K562 (cell line): ENCODE measurements at regions not wholly inside any gene's neighbourhood (a gene's known extent, or its start where the extent isn't known, plus 50 kb on each side); places are given as distances from the start of the nearest gene placed in this dataset.

Experiments
- ATAC-seq: fragments of 200-7000 bp; cut with Tn5 transposase; 3 replicates; pipeline ENCODE4 v1.9.1; 2020; ENCODE audit warnings: moderate library complexity
- BruUV-seq: library from RNA; stranded (reverse); fragments of 400-500 nt; replicated peaks from 2 replicates; lab custom pipeline; 2021; lab: Mats Ljungman, UMichigan
- CTCF ChIA-PET: fragments of 300-600 bp; formaldehyde crosslinking; extraction: SDS; loops from one replicate; lab custom pipeline; 2021; ENCODE audit warnings: low intra/inter-chr PET ratio; lab: Yijun Ruan, JAX
- POLR2A ChIA-PET: fragments of 300-600, 350-650 bp; sonication (Branson Sonifier 250); formaldehyde crosslinking; extraction: SDS; loops from one replicate; lab custom pipeline; 2021; ENCODE audit warnings: antibody characterized with exemption, inconsistent platforms; lab: Yijun Ruan, JAX
- DNase-seq, 4 experiments: peaks; one replicate each; pipeline versions ENCODE4 v3.0.0 to v3.0.0-alpha.2; 2011 to 2018; ENCODE audit warnings: low spot score in 3 of 4, mixed read lengths in 3 of 4; ENCODE audit errors: extremely low read depth in 1 of 4
- FAIRE-seq: peaks from 2 replicates; lab custom pipeline; 2011; peaks lifted over from hg19 to GRCh38; lab: Jason Lieb, UNC
- H2AFZ ChIP-seq: 2 replicates; pipeline ENCODE4 v1.6.0; 2011; ENCODE audit warnings: low read depth, low read length, control low read depth, inconsistent platforms
- H3K27ac ChIP-seq: fragments of 200-600 bp; 3 replicates; pipeline ENCODE4 v1.8.0; 2011; ENCODE audit warnings: low read depth, mild to moderate bottlenecking, control low read depth, inconsistent platforms, low read length, moderate library complexity, mixed read lengths; ENCODE audit errors: extremely low read depth
- H3K27me3 ChIP-seq, 2 experiments: fragments of 300-600 bp in 1 of 2; 2 replicates in 1 of 2; 3 replicates in 1 of 2; pipeline versions ENCODE4 v1.6.0 to v1.8.0; 2011; ENCODE audit warnings: inconsistent platforms in 2 of 2, low read length in 2 of 2, mild to moderate bottlenecking in 1 of 2, mixed read lengths in 1 of 2, moderate library complexity in 1 of 2; ENCODE audit not compliant: control insufficient read depth in 2 of 2, insufficient read depth in 2 of 2
- H3K36me3 ChIP-seq: fragments of 300-600 bp; 3 replicates; pipeline ENCODE4 v1.8.0; 2011; ENCODE audit warnings: mild to moderate bottlenecking, low read length, inconsistent platforms; ENCODE audit not compliant: control insufficient read depth, insufficient read depth
- H3K4me1 ChIP-seq, 2 experiments: fragments of 200-600 bp in 1 of 2; replicated peaks in 1 of 2; 2 replicates in 1 of 2; 3 replicates in 1 of 2; pipeline versions ENCODE4 v1.5.1 to v1.8.0; 2011; ENCODE audit warnings: inconsistent platforms in 2 of 2, low read length in 2 of 2, mild to moderate bottlenecking in 1 of 2, mixed read lengths in 1 of 2, moderate library complexity in 1 of 2; ENCODE audit not compliant: control insufficient read depth in 2 of 2, insufficient read depth in 2 of 2
- H3K4me2 ChIP-seq: 2 replicates; pipeline ENCODE4 v1.6.1; 2011; ENCODE audit warnings: low read length, control low read depth, inconsistent platforms, mixed read lengths; ENCODE audit not compliant: insufficient read depth
- H3K4me3 ChIP-seq: fragments of 200-600 bp; sonication (generic), shearing (Covaris generic); 2 replicates; pipeline ENCODE4 v1.5.1; 2016; ENCODE audit warnings: control low read depth, inconsistent platforms
- H3K79me2 ChIP-seq: fragments of 200-600 bp; 3 replicates; pipeline ENCODE4 v1.8.0; 2011; ENCODE audit warnings: low read length, inconsistent platforms; ENCODE audit not compliant: control insufficient read depth, insufficient read depth
- H3K9ac ChIP-seq, 2 experiments: 2 replicates each; pipeline versions ENCODE4 v1.6.0 to v1.6.1; 2011; ENCODE audit warnings: low read depth in 2 of 2, low read length in 2 of 2, control low read depth in 1 of 2, inconsistent platforms in 1 of 2, mild to moderate bottlenecking in 1 of 2, mixed read lengths in 1 of 2; ENCODE audit not compliant: insufficient read depth in 1 of 2
- H3K9me1 ChIP-seq: one replicate; pipeline ENCODE4 v1.6.0; 2011; ENCODE audit warnings: inconsistent platforms, mild to moderate bottlenecking, low read length, moderate library complexity; ENCODE audit not compliant: control insufficient read depth, insufficient read depth
- H3K9me3 ChIP-seq: replicated peaks from 2 replicates; pipeline ENCODE4 v1.5.1; 2011; ENCODE audit warnings: low read depth, low read length, inconsistent platforms; ENCODE audit not compliant: control insufficient read depth, insufficient read depth
- H4K20me1 ChIP-seq: replicated peaks from 2 replicates; pipeline ENCODE4 v1.6.1; 2011; ENCODE audit warnings: low read length, inconsistent platforms, mixed read lengths; ENCODE audit not compliant: control insufficient read depth, insufficient read depth
- CBFA2T2 ChIP-seq: fragments of 450-650 bp; conservative IDR thresholded peaks from 2 replicates; pipeline ENCODE4 v1.6.1; 2017; ENCODE audit warnings: mild to moderate bottlenecking
- CBFA2T3 ChIP-seq: fragments of 450-650 bp; IDR thresholded peaks from 2 replicates; pipeline ENCODE4 v1.6.1; 2017
- NCOR1 ChIP-seq: fragments of 450-650 bp; IDR thresholded peaks from 2 replicates; pipeline ENCODE4 v1.6.1; 2016; ENCODE audit warnings: mild to moderate bottlenecking, moderate library complexity
- RBM14 ChIP-seq: fragments of 200-400 bp; formaldehyde crosslinking; IDR thresholded peaks from 2 replicates; pipeline ENCODE4 v1.6.1; 2018; ENCODE audit warnings: low read depth, mild to moderate bottlenecking, low read length, moderate library complexity, borderline replicate concordance; ENCODE audit not compliant: insufficient read depth
- TCF3 ChIP-seq: sonication (generic); formaldehyde crosslinking; IDR thresholded peaks from 2 replicates; pipeline ENCODE4 v1.4.0; 2020; ENCODE audit warnings: mild to moderate bottlenecking, missing genetic modification reagents
- ZNF668 ChIP-seq: fragments of 250-450 bp; sonication (Bioruptor Pico); IDR thresholded peaks from 2 replicates; pipeline ENCODE4 v1.8.0; 2022; ENCODE audit warnings: mild to moderate bottlenecking, inconsistent platforms
- WGBS: fragments of 100-300 bp; shearing (Covaris generic); methylation state at CpG from one replicate; pipeline ENCODE4 v1.1.6; 2016; ENCODE audit warnings: low coverage, mixed read lengths; ENCODE audit not compliant: insufficient coverage; ENCODE audit errors: missing lambda C conversion rate; 5-methylcytosine and 5-hydroxymethylcytosine counted together
- in situ Hi-C: fragments of 300-500 bp; cut with MboI; formaldehyde crosslinking; loops from 4 replicates; pipeline ENCODE4 v1.15.0; 2018; ENCODE audit warnings: inconsistent platforms, mixed read lengths
- intact Hi-C: fragments of 100-400 bp; cut with micrococcal nuclease; formaldehyde crosslinking; loops from 2 replicates; pipeline ENCODE4 v1.14.2; 2022
- TF ChIP-seq, protein P1 (sequence below), 2 experiments: fragments of 450-650 bp; IDR thresholded peaks; 2 replicates each; pipeline ENCODE4 v1.6.1; 2016

GRCh38 chr14:49961270-49962222 lies 68.7 kb downstream of the ARF6 start:
- Histone ChIP-seq H2AFZ (peak overlapping the region; percentile 87), H3K9me1 (no peaks in the 10 kb centered on the region), H3K9ac (no peak overlapping the region), H4K20me1 (no peaks in the 10 kb centered on the region), H3K4me3 (no peak overlapping the region), H3K27ac (no peak overlapping the region), H3K36me3 (no peaks in the 10 kb centered on the region), H3K4me1 (peaks cover 0 to 20% of the 10 kb centered on the region in 2 experiments; a peak in 4 of 5 replicates), H3K27me3 (no peaks in the 10 kb centered on the region), H3K9me3 (no peaks in the 10 kb centered on the region), H3K79me2 (no peaks in the 10 kb centered on the region), H3K4me2 (no peak overlapping the region; the same call in 1 of the 2 replicates)
- peak; percentile 34; the same call in 1 of the 2 replicates for TF ChIP-seq NCOR1
- TF ChIP-seq, protein P1, sequence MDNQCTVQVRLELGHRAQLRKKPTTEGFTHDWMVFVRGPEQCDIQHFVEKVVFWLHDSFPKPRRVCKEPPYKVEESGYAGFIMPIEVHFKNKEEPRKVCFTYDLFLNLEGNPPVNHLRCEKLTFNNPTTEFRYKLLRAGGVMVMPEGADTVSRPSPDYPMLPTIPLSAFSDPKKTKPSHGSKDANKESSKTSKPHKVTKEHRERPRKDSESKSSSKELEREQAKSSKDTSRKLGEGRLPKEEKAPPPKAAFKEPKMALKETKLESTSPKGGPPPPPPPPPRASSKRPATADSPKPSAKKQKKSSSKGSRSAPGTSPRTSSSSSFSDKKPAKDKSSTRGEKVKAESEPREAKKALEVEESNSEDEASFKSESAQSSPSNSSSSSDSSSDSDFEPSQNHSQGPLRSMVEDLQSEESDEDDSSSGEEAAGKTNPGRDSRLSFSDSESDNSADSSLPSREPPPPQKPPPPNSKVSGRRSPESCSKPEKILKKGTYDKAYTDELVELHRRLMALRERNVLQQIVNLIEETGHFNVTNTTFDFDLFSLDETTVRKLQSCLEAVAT (IDR thresholded peaks at IDR 0.05): 0 out of 4 replicates have a peak, but pooled peaks of 1 of the 2 experiments have one; percentile 52
- TF ChIP-seq TCF3: 0 out of 2 replicates have a peak, but pooled peaks have one; percentile 16
- peak; percentile 56 for TF ChIP-seq CBFA2T2
- no peak for TF ChIP-seq ZNF668 (CRISPR knock-in tag)
- TF ChIP-seq RBM14: no peak
- peak; percentile 71 for TF ChIP-seq CBFA2T3
- ATAC-seq: peak; percentile 52; the same call in 2 of the 3 replicates
- 52% methylated on average over 11 of the region's 13 CpGs for WGBS
- ChIA-PET CTCF (interaction anchor here (0.5 kb wide), 1 partner anchor 103 kb away, joined by 6 read pairs; no protein-coding TSS in a partner anchor), POLR2A (no interaction called here)
- DNase-seq: peak in 1 of 4 experiments; percentile 17
- in situ Hi-C loops: loop anchor here (5.0 kb wide), 1 partner anchor 54 kb away; no protein-coding TSS in a partner anchor
- no peak for FAIRE-seq
- BruUV-seq: no TSS peak
- intact Hi-C loops: no loop called here
